ENCODE measurements at regions not wholly inside any gene's neighbourhood (a gene's known extent, or its start where the extent isn't known, plus 50 kb on each side); places are given as distances from the start of the nearest gene placed in this dataset.

GRCh38 chr14:58887931-58888330, 250.2 kb downstream of the DACT1 start:
- DNase-seq (ENCODE audit: low read depth, low spot score) = no peak

GRCh38 chr14:58898655-58899316, 261.0 kb downstream of the DACT1 start:
- DNase-seq (ENCODE audit: low read depth, low spot score) = peak; percentile 85

GRCh38 chr14:58899317-58899713, 261.6 kb downstream of the DACT1 start:
- DNase-seq (ENCODE audit: low read depth, low spot score) = peak; percentile 50

GRCh38 chr14:58901826-58902225, 264.1 kb downstream of the DACT1 start:
- DNase-seq (ENCODE audit: low read depth, low spot score) = no peak

GRCh38 chr14:58904776-58905175, 267.0 kb downstream of the DACT1 start:
- no peak for DNase-seq (ENCODE audit: low read depth, low spot score)

GRCh38 chr14:58907803-58908202, 270.0 kb downstream of the DACT1 start:
- no peak for DNase-seq (ENCODE audit: low read depth, low spot score)

GRCh38 chr14:58912287-58912686, 274.5 kb downstream of the DACT1 start:
- no peak for DNase-seq (ENCODE audit: low read depth, low spot score)

- DNase-seq (ENCODE audit: low read depth, low spot score) = no peak
These were observed 275.2 kb downstream of the DACT1 start for GRCh38 chr14:58912799-58913432.

GRCh38 chr14:58914279-58914855, 274.1 kb upstream of the DAAM1 start:
- DNase-seq (ENCODE audit: low read depth, low spot score) = peak; percentile 24

GRCh38 chr14:58915646-58916045, 272.8 kb upstream of the DAAM1 start:
- no peak for DNase-seq (ENCODE audit: low read depth, low spot score)

GRCh38 chr14:58918066-58918738, 270.3 kb upstream of the DAAM1 start:
- DNase-seq (ENCODE audit: low read depth, low spot score) = peak; percentile 49

- DNase-seq (ENCODE audit: low read depth, low spot score) = no peak
These were observed 269.2 kb upstream of the DAAM1 start for GRCh38 chr14:58919217-58919616.

- DNase-seq (ENCODE audit: low read depth, low spot score) = no peak
These were observed 268.2 kb upstream of the DAAM1 start for GRCh38 chr14:58920230-58920629.

GRCh38 chr14:58922201-58922940, 266.1 kb upstream of the DAAM1 start:
- DNase-seq (ENCODE audit: low read depth, low spot score) = peak; percentile 63

GRCh38 chr14:58923751-58924405, 264.6 kb upstream of the DAAM1 start:
- peak; percentile 69 for DNase-seq (ENCODE audit: low read depth, low spot score)

- peak; percentile 90 for DNase-seq (ENCODE audit: low read depth, low spot score)
These were observed 246.8 kb upstream of the DAAM1 start for GRCh38 chr14:58941629-58942028.

GRCh38 chr14:58942516-58942915, 246.0 kb upstream of the DAAM1 start:
- DNase-seq (ENCODE audit: low read depth, low spot score) = peak; percentile 74

GRCh38 chr14:58944343-58944967, 244.0 kb upstream of the DAAM1 start:
- DNase-seq (ENCODE audit: low read depth, low spot score) = no peak

GRCh38 chr14:58944968-58945356, 243.5 kb upstream of the DAAM1 start:
- no peak for DNase-seq (ENCODE audit: low read depth, low spot score)

GRCh38 chr14:58946431-58946830, 242.0 kb upstream of the DAAM1 start:
- no peak for DNase-seq (ENCODE audit: low read depth, low spot score)

- DNase-seq (ENCODE audit: low read depth, low spot score) = peak; percentile 28
These were observed 241.3 kb upstream of the DAAM1 start for GRCh38 chr14:58947156-58947555.

Measured in astrocyte of the hippocampus (primary cell).